Cardiac muscle cell (in vitro differentiated cells and primary cell): ENCODE measurements at regions not wholly inside any gene's neighbourhood (a gene's known extent, or its start where the extent isn't known, plus 50 kb on each side); places are given as distances from the start of the nearest gene placed in this dataset.

Experiments used
- DNase-seq, 2 donors: peaks; one replicate each; pipeline versions ENCODE4 v3.0.0 to v3.0.0-alpha.2; 2010 to 2017; ENCODE audit warnings: low read depth in 1 of 2, low spot score in 1 of 2
- H3K27ac ChIP-seq: fragments of 200-600 bp; sonication (generic); 2 replicates; pipeline ENCODE4 v1.5.1; 2016
- H3K27me3 ChIP-seq: fragments of 200-600 bp; sonication (generic); 2 replicates; pipeline ENCODE4 v1.6.0; 2016; ENCODE audit warnings: control low read depth
- H3K36me3 ChIP-seq: fragments of 200-600 bp; sonication (generic); 2 replicates; pipeline ENCODE4 v1.5.1; 2016; ENCODE audit warnings: control low read depth
- H3K4me1 ChIP-seq: fragments of 200-600 bp; sonication (generic); 2 replicates; pipeline ENCODE4 v1.8.1; 2017; ENCODE audit warnings: low read depth, mild to moderate bottlenecking, mixed run types
- H3K4me3 ChIP-seq: fragments of 200-600 bp; sonication (generic); 2 replicates; pipeline ENCODE4 v1.5.1; 2016; ENCODE audit warnings: mild to moderate bottlenecking
- H3K9me3 ChIP-seq: fragments of 200-600 bp; sonication (generic); 2 replicates; pipeline ENCODE4 v1.5.1; 2017; ENCODE audit warnings: low read depth, mild to moderate bottlenecking, control low read depth
- TF ChIP-seq, protein P1 (sequence below): IDR thresholded peaks from 2 replicates; pipeline ENCODE4 v1.5.1; 2012; ENCODE audit warnings: low read depth, mild to moderate bottlenecking, low read length

DNA sequence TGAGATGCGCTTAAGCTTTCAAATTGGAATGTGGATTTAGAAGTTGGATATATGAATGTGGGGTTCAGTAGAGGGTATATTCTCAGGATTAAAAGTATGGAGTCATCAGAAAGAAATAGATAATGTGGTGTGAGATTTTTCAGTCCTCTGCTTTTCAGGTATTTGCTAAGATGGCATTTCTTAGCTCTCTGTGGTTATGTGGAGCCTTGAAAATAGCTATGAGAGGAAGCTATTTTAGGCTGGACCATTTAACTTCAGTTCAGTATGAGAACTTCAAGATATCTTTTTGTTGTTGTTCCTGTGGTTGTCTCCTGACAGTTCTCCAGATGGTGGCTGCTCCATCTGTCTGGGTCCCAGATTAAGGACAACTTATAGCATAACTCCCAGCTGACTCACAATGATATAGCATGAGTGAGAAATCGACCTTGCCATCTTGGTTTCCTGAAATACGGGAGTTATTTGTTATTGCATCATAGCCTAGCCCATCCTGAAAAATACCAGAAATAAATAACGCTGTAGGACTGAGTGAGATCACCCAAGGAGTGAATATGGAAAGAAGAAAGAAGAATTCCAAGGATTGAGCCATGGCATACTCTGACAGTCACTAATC lies 461.5 kb downstream of the ANXA1 start:
- H3K9me3 ChIP-seq, result no peaks in the 10 kb centered on the region
- H3K27ac ChIP-seq, result no peak overlapping the region
- no peaks in the 10 kb centered on the region for H3K36me3 ChIP-seq
- no peaks in the 10 kb centered on the region for H3K27me3 ChIP-seq
- peak in 1 of 2 donors; percentile 39 for DNase-seq
- TF ChIP-seq, protein P1, sequence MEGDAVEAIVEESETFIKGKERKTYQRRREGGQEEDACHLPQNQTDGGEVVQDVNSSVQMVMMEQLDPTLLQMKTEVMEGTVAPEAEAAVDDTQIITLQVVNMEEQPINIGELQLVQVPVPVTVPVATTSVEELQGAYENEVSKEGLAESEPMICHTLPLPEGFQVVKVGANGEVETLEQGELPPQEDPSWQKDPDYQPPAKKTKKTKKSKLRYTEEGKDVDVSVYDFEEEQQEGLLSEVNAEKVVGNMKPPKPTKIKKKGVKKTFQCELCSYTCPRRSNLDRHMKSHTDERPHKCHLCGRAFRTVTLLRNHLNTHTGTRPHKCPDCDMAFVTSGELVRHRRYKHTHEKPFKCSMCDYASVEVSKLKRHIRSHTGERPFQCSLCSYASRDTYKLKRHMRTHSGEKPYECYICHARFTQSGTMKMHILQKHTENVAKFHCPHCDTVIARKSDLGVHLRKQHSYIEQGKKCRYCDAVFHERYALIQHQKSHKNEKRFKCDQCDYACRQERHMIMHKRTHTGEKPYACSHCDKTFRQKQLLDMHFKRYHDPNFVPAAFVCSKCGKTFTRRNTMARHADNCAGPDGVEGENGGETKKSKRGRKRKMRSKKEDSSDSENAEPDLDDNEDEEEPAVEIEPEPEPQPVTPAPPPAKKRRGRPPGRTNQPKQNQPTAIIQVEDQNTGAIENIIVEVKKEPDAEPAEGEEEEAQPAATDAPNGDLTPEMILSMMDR, result no peak
- H3K4me3 ChIP-seq, result no peak overlapping the region
- no peaks in the 10 kb centered on the region for H3K4me1 ChIP-seq

DNA sequence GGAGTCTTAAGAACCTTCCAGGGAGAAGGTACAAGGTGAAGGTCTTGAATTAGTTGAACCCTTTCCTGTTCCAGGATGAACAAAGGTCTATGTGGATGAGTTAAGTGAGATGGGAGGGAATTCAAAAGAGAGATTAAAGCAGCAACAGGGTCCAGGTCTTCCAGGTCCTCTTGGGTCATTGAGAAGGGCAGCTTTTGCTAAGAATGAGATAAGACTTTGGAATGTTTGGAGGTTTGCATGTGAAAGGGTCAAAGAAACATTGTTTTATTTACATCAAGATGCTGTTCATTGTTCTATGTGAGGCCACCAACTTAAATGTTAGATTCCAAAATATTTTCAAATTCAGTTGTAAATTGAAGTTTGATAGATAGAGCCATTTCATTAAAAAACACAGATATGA lies 463.9 kb downstream of the ANXA1 start:
- Histone ChIP-seq H3K27ac (no peak overlapping the region), H3K4me1 (no peaks in the 10 kb centered on the region), H3K4me3 (no peak overlapping the region), H3K27me3 (no peaks in the 10 kb centered on the region), H3K9me3 (no peaks in the 10 kb centered on the region), H3K36me3 (no peaks in the 10 kb centered on the region)
- no peak for DNase-seq
- TF ChIP-seq, protein P1, result no peak

DNA sequence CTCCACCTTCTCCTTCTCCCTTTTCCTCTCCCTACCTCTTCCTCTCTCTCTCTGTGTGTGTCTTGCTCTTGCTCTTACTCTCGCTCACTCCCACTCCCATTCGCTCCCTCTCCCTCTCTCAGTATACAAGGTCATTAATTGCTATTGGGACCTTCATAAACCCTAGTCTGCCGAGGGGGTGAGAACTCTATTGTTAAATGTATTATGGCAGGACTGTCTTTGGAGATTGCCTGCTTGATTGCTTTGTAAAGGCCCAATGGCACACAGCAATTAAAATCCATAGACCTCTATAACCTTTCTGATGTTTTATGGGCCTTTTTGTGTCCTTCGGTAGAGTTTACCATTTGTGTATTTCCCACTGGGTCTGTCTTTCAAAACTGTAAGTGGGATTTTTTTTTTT lies 465.9 kb downstream of the ANXA1 start:
- Histone ChIP-seq H3K4me1 (no peaks in the 10 kb centered on the region), H3K27ac (no peak overlapping the region), H3K27me3 (no peaks in the 10 kb centered on the region), H3K9me3 (no peaks in the 10 kb centered on the region), H3K36me3 (no peaks in the 10 kb centered on the region), H3K4me3 (no peak overlapping the region)
- no peak for DNase-seq
- TF ChIP-seq, protein P1, result no peak

DNA sequence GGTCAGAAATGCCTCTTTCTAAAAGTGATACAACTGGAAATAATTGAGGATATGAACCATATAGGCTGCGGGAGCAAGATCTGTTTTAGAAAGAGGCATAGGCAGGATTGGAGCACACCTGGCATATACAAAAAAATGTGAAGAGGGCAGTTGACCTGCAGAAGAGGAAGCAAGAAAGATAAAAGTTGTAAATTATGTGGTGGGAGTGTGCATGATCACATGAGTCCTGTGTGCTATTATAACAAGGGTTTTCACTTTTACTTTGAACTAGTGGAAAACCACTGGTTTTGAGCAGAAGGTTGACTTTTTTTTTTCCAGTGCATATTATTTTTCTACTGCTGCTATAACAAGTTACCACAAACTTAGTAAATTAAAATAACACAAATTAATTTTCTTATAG lies 489.3 kb downstream of the ANXA1 start:
- H3K27me3 ChIP-seq, result no peaks in the 10 kb centered on the region
- H3K9me3 ChIP-seq, result no peaks in the 10 kb centered on the region
- TF ChIP-seq, protein P1, result no peak
- H3K4me1 ChIP-seq, result no peaks in the 10 kb centered on the region
- H3K27ac ChIP-seq, result no peak overlapping the region
- no peak for DNase-seq
- H3K4me3 ChIP-seq, result no peak overlapping the region
- no peaks in the 10 kb centered on the region for H3K36me3 ChIP-seq

DNA sequence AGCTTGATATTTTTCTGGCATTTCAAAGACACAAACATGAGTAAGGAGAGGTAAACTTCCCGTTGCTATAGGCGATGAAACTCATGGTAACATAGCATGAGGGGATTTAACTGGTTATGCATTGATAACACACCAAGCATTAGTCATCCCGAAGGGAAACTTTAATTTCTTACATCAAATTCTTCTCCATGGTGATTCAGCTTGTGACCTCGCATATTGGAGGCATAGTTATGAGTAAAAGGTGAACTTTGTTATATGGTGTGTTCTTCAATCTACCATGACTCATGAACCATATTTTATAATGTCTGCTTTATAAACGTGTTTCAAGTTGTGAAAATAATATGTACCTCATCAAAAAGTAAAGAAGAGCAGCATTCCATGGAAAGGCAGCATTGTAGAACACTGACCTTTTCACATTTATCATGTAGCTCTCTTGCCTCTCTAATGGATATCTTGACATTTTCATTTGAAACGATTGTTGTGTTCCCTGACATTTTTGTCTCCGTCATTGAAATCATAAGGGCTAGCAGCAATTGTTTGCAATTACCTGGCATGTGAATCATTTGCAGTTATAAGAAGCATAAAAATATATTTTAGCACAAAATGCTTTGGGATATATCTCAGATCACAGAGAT lies 491.8 kb downstream of the ANXA1 start:
- Histone ChIP-seq H3K4me3 (no peak overlapping the region), H3K27me3 (no peaks in the 10 kb centered on the region), H3K36me3 (no peaks in the 10 kb centered on the region), H3K9me3 (no peaks in the 10 kb centered on the region), H3K4me1 (no peaks in the 10 kb centered on the region), H3K27ac (no peak overlapping the region)
- peak in 1 of 2 donors; percentile 21 for DNase-seq
- TF ChIP-seq, protein P1, result no peak
